NCI-H2171 treated with DMSO at 0.1 percent for 48 hours (cell line): ENCODE measurements at regions not wholly inside any gene's neighbourhood (a gene's known extent, or its start where the extent isn't known, plus 50 kb on each side); places are given as distances from the start of the nearest gene placed in this dataset.
"Not testable (repeated sequence)": the region's sequence is repeated elsewhere in the genome, so short reads cannot be mapped to it uniquely, and the experiment has no call there.

Experiments
- DNase-seq: peaks from one replicate; lab custom pipeline; 2025; lab: John Stamatoyannopoulos, UW

DNA sequence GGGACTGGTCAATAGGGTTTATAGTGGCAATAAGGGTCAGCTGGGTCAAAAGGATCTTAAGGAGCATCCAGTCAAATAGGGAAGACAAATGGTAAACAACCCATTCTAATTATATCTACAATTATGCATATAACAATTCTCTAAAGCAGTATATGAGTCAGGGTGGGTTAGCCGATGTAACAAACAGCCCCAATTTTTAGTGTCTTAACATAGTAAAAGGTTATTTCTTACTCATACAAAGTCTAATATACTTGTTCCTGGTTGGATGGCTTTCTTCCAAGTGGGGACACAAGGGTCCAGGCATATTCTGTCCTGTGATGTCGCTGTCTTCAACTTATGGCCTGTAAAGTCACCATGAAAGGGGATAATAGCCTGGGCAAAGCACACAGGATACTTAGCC is 97.9 kb upstream of the GALNT15 start:
- no peak for DNase-seq

DNA sequence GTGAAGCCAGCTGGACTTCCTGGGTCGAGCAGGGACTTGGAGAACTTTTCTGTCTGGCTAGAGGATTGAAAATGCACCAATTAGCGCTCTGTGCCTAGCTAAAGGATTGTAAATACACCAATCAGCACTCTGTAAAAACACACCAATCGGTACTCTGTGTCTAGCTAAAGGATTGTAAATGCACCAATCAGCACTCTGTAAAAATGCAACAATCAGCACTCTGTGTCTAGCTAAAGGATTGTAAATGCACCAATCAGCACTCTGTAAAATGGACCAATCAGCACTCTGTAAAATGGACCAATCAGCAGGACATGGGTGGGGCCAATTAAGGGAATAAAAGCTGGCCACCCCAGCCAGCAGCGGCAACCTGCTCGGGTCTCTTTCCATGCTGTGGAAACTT is 97.3 kb upstream of the GALNT15 start:
- not testable (repeated sequence) for DNase-seq

DNA sequence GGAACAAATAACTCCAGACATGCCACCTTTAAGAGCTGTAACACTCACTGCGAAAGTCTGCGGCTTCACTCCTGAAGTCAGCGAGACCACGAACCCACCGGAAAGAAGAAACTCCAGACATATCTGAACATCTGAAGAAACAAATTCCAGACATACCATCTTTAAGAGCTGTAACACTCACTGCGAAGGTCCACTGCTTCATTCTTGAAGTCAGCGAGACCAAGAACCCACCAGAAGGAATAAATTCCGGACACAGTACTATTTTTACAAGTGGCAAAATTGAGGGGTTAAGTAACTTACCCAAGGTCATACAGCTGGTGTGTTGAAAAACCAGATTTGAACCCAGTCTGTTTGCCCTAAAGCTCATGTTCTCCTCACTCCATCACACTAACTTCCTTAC is 96.8 kb upstream of the GALNT15 start:
- not testable (repeated sequence) for DNase-seq

DNA sequence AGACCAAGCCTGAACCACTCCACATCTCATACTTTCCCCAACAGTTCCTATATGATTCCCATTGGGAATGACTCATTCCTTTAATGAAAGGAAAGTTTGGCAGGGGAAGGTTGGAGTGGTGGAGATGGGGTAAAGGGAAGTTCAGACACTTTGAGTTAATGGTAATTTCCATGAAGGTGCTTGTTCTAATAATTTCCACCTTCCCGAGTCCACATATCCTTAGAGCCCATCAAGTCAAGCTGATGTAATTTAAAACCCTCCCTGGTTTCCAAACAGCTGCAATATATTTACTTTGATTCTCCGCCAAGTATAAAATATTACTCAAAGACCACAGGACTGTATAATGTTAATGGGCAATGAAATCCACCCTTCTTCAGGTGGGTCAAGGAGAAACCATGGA is 95.0 kb upstream of the GALNT15 start:
- peak; percentile 47 for DNase-seq

DNA sequence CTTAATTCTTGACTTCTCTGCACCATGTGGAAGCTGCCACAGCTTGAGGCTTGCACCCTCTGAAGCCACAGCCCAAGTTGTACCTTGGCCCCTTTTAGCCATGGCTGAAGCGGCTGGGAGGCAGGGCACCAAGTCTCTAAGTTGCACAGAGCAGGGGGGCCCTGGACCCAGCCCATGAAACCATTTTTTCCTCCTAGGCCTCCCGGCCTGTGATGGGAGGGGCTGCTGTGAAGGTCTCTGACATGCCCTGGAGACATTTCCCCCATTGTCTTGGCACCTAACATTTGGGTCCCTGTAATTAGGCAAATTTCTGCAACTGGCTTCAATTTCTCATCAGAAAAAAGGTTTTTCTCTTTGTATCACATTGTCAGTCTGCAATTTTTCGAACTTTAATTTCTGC is 92.8 kb upstream of the GALNT15 start:
- DNase-seq: no peak

DNA sequence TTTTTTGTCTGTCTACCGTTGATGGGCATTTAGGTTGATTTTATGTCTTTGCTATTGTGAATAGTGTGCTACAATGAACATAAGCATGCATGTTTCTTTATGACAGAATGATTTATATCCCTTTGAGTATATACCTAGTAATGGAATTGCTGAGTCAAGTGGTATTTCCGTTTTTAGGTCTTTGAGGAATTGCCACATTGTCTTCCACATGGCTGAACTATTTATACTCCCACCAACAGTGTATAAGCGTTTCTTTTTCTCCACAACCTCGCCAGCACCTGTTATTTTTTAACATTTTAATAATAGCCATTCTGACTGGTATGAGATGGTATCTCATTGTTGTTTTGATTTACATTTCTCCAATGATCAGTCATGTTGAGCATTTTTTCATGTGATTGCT is 89.6 kb upstream of the GALNT15 start:
- no peak for DNase-seq

DNA sequence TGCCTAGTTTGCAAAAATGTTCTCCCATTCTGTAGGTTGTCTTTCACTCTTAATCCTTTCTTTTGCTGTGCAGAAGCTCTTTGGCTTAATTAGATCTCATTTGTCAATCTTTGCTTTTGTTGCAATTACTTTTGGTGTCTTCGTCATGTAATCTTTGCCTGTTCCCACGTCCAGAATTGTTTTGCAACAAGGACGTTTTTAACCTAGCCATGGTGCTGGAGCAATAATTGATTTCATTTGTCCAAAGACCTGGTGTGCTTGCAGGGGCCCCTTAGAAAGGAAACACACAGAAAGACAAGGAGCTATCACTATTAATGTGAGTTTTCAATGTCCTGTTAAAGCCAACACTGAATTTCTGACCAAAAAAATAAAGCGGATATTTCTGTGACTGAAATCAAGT is 89.1 kb upstream of the GALNT15 start:
- no peak for DNase-seq

DNA sequence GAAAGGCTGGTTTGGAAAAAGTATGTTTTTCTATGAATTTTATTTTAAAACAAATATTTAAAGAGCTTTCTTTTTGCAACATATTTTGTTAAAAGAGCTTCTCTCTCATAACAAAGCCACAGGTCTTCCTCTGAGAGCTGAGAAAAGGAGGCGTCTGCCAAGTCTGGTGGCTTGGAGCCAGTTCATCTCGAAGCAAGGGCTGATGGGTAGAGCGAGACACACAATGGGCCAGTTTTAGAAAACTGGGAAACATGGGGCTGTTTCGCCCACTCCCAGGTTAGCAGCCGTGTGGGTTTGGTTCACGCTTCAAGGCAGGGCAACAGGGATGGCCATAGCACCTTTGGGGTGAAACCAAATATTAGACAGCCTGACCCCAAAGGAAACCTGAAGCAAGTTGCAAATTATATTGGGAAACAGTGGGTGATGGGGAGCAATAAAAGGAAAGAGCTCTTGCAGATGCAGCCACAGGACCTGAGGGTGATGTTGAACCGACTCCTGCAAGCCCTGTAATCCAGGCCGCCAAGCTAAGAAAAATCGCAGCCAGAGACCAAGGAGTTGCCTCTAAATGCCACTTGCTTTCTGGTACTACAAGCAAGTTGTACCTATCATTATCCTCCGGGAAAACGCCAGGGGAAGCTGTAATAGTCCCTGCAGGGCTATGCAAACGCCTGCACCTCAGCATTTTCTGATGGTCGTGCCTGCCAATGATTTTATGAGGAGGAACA is 88.4 kb upstream of the GALNT15 start:
- no peak for DNase-seq

DNA sequence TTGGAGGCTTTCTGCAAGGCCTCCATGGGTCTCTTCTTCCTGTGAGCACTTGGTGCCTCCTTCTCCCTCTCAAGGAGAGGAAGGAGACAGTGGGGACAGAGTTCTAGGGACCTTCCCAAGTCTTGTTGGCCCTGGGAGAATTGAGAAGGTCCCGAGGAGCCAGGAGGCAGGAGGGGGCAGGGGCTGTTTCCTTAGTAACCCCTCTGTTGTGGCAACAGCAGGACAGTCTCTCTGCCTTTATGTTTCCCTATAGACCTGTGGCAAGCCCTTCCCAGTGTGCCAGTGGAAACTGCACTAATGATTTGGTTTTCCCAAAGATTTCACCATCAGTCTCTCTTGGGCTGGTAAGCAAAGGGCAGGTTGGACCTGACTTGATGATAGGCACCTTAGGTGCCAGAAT is 87.8 kb upstream of the GALNT15 start:
- DNase-seq: no peak

DNA sequence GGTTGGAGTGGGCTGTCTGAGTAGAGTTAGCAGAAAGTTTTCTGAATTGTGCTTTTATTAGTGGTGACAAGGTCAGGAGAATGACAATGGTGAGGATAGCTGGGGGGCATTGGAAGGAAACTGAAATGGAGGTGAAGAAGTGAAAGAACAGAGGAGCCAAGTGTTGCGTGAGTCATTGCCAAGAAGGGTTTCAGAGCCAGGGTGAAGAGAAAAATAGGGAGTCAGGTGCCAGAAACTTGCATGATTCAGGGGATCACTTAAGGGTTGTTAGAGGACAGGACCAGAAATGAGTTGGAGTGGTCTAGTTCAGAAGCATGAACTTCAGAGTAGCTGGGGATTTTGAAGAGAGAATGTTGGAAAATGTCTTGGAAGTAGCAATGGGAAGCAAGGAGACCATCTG is 86.0 kb upstream of the GALNT15 start:
- DNase-seq: no peak

DNA sequence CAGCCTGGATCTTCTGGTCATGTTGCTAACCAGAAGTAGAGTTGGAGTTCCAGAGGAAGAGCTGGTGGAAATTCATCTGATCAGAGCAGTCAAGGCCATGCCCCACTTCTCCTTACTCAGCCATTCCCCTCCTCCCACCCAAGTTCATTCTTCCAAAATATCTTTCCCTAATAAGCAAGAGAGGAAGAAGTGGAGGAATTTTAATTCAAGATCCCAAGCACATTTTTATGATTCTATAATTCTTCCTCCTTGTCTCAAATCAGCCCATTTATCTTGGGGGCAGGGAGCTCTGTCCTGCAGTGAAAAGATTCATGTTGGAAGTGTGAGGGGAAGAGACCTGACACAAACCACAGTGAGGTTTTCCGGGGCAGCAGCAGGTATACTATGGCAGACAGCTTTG is 85.0 kb upstream of the GALNT15 start:
- DNase-seq: no peak

DNA sequence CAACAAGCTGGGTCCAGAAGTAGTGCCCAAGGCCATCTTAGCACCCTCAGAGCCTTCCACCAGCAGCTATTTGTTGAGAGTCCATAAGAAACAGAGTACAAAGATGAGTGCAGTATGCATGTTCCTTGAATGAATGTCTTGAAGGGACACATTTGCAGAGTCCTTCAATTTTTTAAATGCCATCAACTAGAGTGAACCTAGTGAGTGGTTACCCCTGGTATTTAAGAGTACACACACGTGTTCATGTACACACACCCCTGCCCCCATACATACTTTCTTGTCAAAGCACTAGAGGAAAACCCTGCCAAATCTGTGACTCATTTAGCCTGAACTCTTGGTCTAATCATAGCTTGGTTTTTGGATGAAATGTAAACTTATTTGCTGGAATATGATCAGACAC is 84.5 kb upstream of the GALNT15 start:
- DNase-seq: no peak

DNA sequence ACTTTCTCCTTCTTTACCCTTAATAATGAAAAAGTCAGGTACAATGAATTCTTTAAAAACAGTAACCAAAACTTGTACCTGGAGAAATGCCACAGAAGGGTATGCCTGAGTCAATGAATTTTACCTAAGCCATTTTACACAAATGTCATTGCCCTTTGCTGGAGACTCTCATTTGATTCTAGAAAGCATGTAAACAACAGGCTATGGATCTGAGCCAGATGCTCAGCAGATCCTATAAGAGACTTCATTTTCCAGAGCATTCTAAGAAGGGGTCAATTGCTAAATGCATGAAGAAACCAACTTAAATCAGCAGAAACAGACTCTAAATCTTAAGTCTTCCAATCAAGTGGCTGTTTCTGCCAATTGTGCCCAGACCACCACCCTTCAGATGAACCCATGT is 83.8 kb upstream of the GALNT15 start:
- DNase-seq: no peak

DNA sequence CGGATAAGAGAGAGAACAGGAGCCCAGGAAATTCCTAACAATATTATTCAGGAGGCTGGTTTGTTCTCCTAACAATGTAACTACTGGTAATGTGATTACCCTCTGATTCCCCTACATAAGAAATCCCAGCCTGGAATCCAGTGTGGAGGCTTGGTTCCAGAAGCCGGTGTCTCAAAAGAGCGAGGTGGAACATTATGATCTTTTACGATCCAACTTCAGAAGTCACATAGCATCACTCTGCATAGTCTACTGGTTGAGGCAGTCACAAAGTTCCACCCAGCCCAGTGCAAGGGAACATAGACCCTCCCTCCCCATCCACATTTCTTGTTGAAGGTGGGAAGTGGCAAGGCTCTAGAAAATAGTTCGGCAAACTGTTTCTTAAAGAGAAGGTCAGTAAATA is 81.6 kb upstream of the GALNT15 start:
- DNase-seq: no peak

DNA sequence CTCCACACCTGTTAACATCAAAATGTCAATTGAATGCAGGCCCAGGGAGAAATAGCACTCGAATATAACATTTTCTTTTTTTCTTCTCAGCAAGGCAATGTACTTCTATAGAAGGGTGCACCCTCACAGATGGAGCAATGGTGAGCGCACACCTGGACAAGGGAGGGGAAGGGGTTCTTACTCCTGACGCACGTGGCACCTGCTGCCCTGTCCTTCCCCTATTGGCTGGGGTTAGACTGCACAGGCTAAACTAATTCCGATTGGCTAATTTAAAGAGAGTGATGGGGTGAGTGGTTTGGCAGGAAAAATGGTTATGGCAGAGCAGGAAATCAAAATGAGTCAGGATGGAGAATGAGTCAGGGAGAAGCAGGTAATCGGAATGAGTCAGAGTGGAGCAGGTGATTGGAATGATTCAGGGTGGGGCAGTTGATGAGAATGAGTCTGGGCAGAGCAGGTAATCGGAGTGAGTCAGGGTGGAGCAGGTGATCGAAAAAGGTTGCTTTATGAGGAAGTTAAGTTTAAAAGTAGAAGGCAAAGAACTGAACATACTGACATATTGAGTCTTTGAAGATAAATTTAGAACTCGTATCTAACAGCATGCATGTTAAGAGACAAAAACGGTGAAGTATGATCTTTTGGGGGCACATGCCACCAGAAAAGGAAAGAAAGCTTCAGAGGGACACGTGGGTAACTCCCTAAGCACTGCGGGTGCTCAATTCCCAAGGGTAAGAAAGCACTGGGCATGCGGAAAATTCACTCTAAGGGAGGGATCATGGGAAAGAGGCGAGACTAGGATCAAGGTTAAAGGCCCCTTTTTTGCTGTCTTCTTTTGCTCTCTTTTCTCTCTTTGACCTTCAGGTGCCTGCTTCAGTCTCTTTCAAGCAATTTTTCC is 72.9 kb upstream of the GALNT15 start:
- DNase-seq: no peak

DNA sequence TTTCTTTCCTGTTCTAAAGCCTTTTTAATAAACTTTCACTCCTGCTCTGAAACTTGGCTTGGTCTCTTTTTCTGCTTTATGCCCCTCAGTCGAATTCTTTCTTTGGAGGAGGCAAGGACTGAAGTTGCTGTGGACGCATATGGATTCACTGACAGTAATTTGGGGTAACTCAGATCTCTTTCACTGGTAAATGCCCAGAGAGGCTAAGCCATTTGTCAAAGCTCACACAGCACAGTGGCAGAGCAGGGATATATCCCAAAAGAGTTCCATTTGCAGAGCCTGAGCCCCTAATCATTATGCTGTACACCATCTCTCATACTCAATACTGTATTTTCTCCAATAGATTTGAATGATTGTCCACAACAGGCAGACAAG is 72.3 kb upstream of the GALNT15 start:
- no peak for DNase-seq

DNA sequence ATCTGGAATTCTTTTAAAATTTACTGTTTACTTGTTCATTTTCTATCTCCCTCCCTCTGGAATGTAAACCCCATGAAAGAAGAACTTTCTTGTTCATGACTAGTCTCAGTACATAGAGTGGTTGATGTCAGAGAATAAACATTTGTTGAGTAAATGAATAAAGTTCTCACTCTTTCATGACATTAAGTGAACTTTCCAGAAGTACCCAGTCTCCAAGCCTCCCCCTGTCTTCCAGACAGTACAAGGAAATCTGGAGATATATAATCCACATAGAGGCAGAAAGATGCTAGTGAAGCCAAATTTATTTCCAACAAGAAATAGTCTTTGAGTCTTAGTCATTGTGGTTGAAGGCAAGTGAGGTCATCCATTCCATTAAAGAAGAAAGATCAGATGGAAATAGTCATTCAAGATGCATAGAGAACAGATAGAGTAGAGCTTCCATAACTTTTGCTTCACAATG is 71.5 kb upstream of the GALNT15 start:
- DNase-seq: no peak

DNA sequence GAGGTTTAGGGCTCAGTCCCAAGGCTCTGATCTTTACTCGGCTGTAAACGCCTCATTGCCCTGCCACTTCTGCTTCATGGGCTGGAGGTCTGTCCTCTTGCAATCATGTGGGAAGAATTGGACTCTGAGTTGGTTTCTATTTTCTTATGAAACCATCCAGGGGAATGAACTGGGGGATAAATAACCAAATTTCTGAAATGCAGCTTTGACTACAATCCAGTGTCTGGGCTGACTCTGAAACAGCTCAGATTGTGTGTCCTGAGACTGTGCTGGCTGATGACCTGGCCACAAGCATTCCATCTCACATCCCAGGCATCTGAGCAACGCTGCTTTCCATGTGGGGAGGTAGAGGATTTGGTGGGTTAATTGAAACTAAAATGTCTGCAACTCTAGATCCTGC is 71.0 kb upstream of the GALNT15 start:
- no peak for DNase-seq

DNA sequence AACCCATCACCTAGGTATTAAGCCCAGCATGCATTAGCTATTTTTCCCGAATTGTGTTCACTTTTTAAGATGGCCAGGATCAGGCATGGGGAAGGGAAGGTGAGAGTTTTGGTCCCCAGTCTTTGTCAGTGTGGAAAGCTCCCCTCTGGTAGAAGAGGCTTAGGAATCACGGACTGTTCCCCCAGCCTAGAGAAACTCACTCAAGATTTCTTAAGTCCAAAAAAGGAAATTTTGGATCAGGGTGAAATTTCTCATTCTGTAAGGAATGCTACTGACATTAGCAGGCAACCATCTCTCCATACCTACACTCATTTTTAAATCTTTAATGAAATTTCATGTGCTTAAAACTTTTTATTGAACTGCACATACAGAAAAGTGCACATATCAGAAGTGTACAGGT is 70.3 kb upstream of the GALNT15 start:
- no peak for DNase-seq

DNA sequence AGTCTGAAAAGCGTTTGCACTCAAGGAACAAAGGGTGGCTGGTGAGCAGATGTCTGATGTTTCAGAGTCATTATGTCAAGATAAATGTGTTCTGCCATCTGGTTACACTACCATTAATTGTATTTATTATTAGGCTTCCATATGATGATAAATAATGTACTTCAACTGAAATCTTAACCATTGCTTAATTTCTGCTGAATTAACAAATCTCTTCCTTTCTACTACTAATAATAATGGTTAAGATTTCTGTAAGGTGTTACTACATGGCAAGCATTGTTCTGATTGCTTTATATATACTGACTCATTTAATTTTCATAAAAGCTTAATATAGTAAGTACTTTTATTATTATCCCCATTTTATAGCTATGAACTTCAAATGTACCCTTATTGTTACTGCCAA is 68.4 kb upstream of the GALNT15 start:
- peak; percentile 69 for DNase-seq

DNA sequence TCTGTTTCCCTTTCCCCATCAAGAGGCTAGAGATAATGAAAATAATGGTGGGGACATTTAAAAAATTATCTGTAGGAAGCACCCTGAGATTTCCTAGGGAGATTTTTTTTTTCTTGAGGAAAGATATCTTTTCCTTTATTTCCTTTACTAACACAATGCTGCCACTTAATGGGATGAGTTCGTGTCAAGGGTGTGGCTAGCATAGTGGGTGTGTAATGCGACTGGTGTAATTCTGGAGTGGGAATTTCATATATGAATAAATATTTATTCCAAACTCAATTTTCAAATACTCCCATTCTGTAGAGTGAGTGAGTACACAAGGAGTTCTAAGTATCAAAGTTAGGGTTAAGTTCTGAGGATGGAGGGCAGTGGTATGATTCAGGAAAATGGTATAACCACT is 66.1 kb upstream of the GALNT15 start:
- no peak for DNase-seq

DNA sequence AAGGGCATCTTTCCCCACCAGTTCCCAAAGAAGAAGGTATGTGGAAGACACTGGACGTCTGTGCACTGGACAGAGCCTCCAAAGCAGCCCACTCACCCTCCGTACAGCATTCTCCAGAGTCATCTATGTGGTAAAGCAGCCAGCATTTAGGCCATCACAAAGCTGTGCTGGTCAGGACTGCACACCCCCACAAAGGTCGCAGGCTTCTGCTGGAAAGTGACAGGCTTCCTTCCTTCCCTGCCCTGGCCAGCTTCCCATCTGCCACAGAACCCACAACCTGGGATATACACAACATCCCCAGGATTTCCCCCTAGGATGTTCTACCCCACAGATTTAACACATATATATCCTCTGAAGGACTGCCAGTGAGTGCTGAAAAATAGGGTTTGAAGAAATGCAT is 64.6 kb upstream of the GALNT15 start:
- no peak for DNase-seq

DNA sequence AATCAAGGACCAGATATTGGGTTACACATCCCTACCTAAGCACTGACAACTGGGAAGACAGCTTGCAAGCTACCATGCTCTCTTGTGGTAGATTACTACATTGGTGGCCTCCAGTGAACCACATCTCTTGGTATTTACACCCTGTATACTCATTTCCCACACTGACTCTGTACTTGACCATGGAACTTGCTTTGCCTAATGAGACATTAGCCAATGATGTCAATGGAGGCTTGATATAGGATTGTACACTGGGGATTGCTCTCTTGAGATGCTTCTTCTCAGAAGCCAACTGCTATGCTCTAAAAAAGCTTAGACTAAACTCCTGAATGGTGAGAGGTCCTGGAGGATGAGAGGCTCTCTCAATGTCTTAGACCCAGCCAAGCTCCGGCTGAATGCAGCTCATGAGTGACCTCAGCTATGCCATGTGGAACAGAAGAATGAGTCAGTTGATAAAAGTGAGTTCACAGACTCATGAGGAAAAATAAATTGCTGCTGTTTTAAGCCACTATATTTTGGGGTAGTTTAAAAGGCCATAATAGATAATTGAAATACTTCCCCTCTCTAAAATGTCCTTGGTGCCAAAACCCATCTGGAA is 61.5 kb upstream of the GALNT15 start:
- DNase-seq: no peak
